ENCODE measurements at regions not wholly inside any gene's neighbourhood (a gene's known extent, or its start where the extent isn't known, plus 50 kb on each side); places are given as distances from the start of the nearest gene placed in this dataset.

DNA sequence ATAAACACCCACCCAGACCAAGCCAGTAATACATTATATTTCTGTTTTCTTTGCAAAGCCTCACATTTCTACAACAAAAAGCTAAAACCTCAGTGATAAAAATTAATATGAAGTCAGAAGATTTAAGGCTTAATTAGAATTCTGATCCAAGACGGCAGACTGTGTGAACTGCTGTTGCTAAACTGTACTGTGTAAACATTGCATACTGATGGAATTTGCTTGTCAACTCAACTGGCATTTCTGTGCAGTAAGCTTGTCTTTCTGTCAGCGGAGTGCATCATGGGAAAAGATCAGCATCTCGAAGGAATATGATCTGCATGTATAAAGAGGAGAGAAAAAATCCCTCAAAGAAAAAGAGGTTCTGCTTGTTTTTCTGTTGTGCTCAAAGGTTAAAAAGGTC lies 69.4 kb upstream of the SPANXB1 start:
- no peak overlapping the region for H3K4me3 ChIP-seq (replicated peaks; ENCODE audit: low read depth, low read length)
- no peaks in the 10 kb centered on the region for H3K27me3 ChIP-seq (replicated peaks; ENCODE audit: control insufficient read depth, insufficient read depth, low read length)
- no peak for TF ChIP-seq CTCF (IDR thresholded peaks at IDR 0.05; ENCODE audit: insufficient read depth, low read length, poor library complexity, severe bottlenecking)
- no peak for DNase-seq (ENCODE audit: extremely low read depth, insufficient read length)
- H3K36me3 ChIP-seq (ENCODE audit: control insufficient read depth, insufficient read depth, low read length), result no peaks in the 10 kb centered on the region

- Histone ChIP-seq H3K27me3 (replicated peaks; ENCODE audit: control insufficient read depth, insufficient read depth, low read length) (no peaks in the 10 kb centered on the region), H3K4me3 (replicated peaks; ENCODE audit: low read depth, low read length) (no peak overlapping the region), H3K36me3 (ENCODE audit: control insufficient read depth, insufficient read depth, low read length) (no peaks in the 10 kb centered on the region)
- TF ChIP-seq CTCF (IDR thresholded peaks at IDR 0.05; ENCODE audit: insufficient read depth, low read length, poor library complexity, severe bottlenecking), result no peak
- DNase-seq (ENCODE audit: extremely low read depth, insufficient read length), result no peak
Observed at GRCh38 chrX:140933874-140934655, 68.3 kb upstream of the SPANXB1 start.

GRCh38 chrX:140943513-140943912 lies 58.9 kb upstream of the SPANXB1 start:
- TF ChIP-seq CTCF (IDR thresholded peaks at IDR 0.05; ENCODE audit: insufficient read depth, low read length, poor library complexity, severe bottlenecking), result no peak
- Histone ChIP-seq H3K4me3 (replicated peaks; ENCODE audit: low read depth, low read length) (no peak overlapping the region), H3K36me3 (ENCODE audit: control insufficient read depth, insufficient read depth, low read length) (no peaks in the 10 kb centered on the region), H3K27me3 (replicated peaks; ENCODE audit: control insufficient read depth, insufficient read depth, low read length) (no peaks in the 10 kb centered on the region)
- no peak for DNase-seq (ENCODE audit: extremely low read depth, insufficient read length)

DNA sequence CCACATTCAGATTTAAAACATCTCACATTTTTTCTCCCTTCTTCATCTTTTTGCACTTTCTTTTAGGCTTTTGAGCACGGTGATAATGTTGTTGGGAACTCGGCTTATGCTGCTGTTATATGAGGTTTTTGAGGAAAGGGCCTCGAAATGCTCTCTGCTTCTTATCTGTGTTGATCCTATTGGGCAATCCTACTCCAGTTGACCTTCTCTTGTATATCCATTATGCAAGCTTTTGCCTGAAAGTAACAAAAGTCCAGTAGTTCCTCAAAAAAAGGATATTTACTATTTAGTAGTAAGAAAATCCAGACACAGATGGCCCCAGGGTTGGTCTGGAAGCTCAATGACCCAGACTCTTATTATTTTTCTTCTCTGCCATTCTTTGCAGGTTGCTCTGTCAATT lies 57.7 kb upstream of the SPANXB1 start:
- Histone ChIP-seq H3K4me3 (replicated peaks; ENCODE audit: low read depth, low read length) (no peak overlapping the region), H3K27me3 (replicated peaks; ENCODE audit: control insufficient read depth, insufficient read depth, low read length) (no peaks in the 10 kb centered on the region), H3K36me3 (ENCODE audit: control insufficient read depth, insufficient read depth, low read length) (no peaks in the 10 kb centered on the region)
- no peak for DNase-seq (ENCODE audit: extremely low read depth, insufficient read length)
- TF ChIP-seq CTCF (IDR thresholded peaks at IDR 0.05; ENCODE audit: insufficient read depth, low read length, poor library complexity, severe bottlenecking), result no peak

- Histone ChIP-seq H3K36me3 (ENCODE audit: control insufficient read depth, insufficient read depth, low read length) (no peaks in the 10 kb centered on the region), H3K4me3 (replicated peaks; ENCODE audit: low read depth, low read length) (no peak overlapping the region), H3K27me3 (replicated peaks; ENCODE audit: control insufficient read depth, insufficient read depth, low read length) (no peaks in the 10 kb centered on the region)
- DNase-seq (ENCODE audit: extremely low read depth, insufficient read length), result no peak
- no peak for TF ChIP-seq CTCF (IDR thresholded peaks at IDR 0.05; ENCODE audit: insufficient read depth, low read length, poor library complexity, severe bottlenecking)
Observed at GRCh38 chrX:140948827-140949226, 53.6 kb upstream of the SPANXB1 start.

DNA sequence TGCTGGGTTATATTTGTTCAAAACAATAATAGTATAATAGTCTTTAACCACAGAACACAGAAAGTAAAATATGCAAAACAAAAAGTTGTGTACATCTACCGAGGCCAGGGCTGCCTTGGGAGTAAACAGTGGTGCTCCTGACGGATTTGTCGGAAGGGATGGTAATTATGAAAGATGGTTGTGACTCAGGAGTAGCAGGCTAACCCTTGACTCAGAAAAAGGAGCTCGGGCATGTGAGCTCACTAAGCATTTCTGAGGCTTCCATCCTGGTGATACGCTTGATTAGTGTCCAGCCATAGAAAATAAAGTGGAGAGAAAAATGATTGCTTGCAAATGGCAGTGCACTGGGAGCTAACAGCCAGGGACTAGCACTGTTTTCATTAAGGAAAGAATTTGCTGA lies 53.2 kb upstream of the SPANXB1 start:
- no peak for DNase-seq (ENCODE audit: extremely low read depth, insufficient read length)
- Histone ChIP-seq H3K4me3 (replicated peaks; ENCODE audit: low read depth, low read length) (no peak overlapping the region), H3K36me3 (ENCODE audit: control insufficient read depth, insufficient read depth, low read length) (no peaks in the 10 kb centered on the region), H3K27me3 (replicated peaks; ENCODE audit: control insufficient read depth, insufficient read depth, low read length) (no peaks in the 10 kb centered on the region)
- no peak for TF ChIP-seq CTCF (IDR thresholded peaks at IDR 0.05; ENCODE audit: insufficient read depth, low read length, poor library complexity, severe bottlenecking)
